Endothelial cell of umbilical vein (primary cell): ENCODE measurements at regions not wholly inside any gene's neighbourhood (a gene's known extent, or its start where the extent isn't known, plus 50 kb on each side); places are given as distances from the start of the nearest gene placed in this dataset.
A peak's percentile ranks its signal among the peaks of the same experiment; 100 is the strongest.

Experiments
- BruUV-seq: library from RNA; stranded (reverse); fragments of 400-500 nt; replicated peaks from 2 replicates; lab custom pipeline; 2021; lab: Mats Ljungman, UMichigan
- CTCF ChIA-PET: fragments of 300-600, 350-600 bp; sonication (Branson Sonifier 250); formaldehyde crosslinking; loops from one replicate; lab custom pipeline; 2021; ENCODE audit warnings: antibody characterized with exemption, inconsistent platforms; lab: Charles Lee
- POLR2A ChIA-PET: fragments of 300-600, 350-600 bp; sonication (Branson Sonifier 250); formaldehyde crosslinking; loops from one replicate; lab custom pipeline; 2021; ENCODE audit warnings: antibody characterized with exemption, inconsistent platforms; lab: Charles Lee
- DNase-seq: peaks from one replicate; pipeline ENCODE4 v3.0.0-alpha.2; 2011; ENCODE audit warnings: low read depth, low spot score
- FAIRE-seq: peaks from 2 replicates; lab custom pipeline; 2011; peaks lifted over from hg19 to GRCh38; lab: Jason Lieb, UNC
- H2AFZ ChIP-seq: 2 replicates; pipeline ENCODE4 v1.6.0; 2012; ENCODE audit warnings: low read depth, low read length, control low read depth, inconsistent platforms
- H3K27ac ChIP-seq: 2 replicates; pipeline ENCODE4 v1.5.1; 2011; ENCODE audit warnings: low read depth, mild to moderate bottlenecking, control low read depth, low read length, moderate library complexity; ENCODE audit not compliant: insufficient read depth
- H3K27me3 ChIP-seq, 2 experiments: 2 replicates each; pipeline versions ENCODE4 v1.6.0 to v1.6.1; 2011; ENCODE audit warnings: low read length in 2 of 2, mixed read lengths in 1 of 2; ENCODE audit not compliant: control insufficient read depth in 2 of 2, insufficient read depth in 2 of 2
- H3K36me3 ChIP-seq, 2 experiments: 2 replicates in 1 of 2; 3 replicates in 1 of 2; pipeline ENCODE4 v1.5.1; 2011; ENCODE audit warnings: low read length in 2 of 2, mild to moderate bottlenecking in 1 of 2, moderate library complexity in 1 of 2; ENCODE audit not compliant: control insufficient read depth in 2 of 2, insufficient read depth in 2 of 2; ENCODE audit errors: extremely low read depth in 1 of 2
- H3K4me1 ChIP-seq: 3 replicates; pipeline ENCODE4 v1.5.1; 2011; ENCODE audit warnings: mild to moderate bottlenecking, low read length; ENCODE audit not compliant: control insufficient read depth, insufficient read depth; ENCODE audit errors: extremely low read depth
- H3K4me2 ChIP-seq: 2 replicates; pipeline ENCODE4 v1.6.1; 2011; ENCODE audit warnings: low read length, control low read depth, mixed read lengths; ENCODE audit not compliant: insufficient read depth
- H3K4me3 ChIP-seq, 3 experiments: fragments of 200-600 bp in 1 of 3; sonication (generic), shearing (Covaris generic) in 1 of 3; replicated peaks in 1 of 3; 2 replicates each; pipeline ENCODE4 v1.5.1; 2011 to 2016; ENCODE audit warnings: control low read depth in 3 of 3, low read length in 3 of 3, mild to moderate bottlenecking in 2 of 3, inconsistent platforms in 1 of 3, low read depth in 1 of 3, moderate library complexity in 1 of 3; ENCODE audit not compliant: insufficient read depth in 1 of 3
- H3K79me2 ChIP-seq: 2 replicates; pipeline ENCODE4 v1.6.0; 2012; ENCODE audit warnings: low read length, inconsistent platforms; ENCODE audit not compliant: control insufficient read depth, insufficient read depth
- H3K9ac ChIP-seq: replicated peaks from 2 replicates; pipeline ENCODE3; 2011; ENCODE audit warnings: low read length, control low read depth; ENCODE audit not compliant: insufficient read depth; ENCODE audit errors: extremely low read depth
- H3K9me1 ChIP-seq: replicated peaks from 3 replicates; pipeline ENCODE4 v1.6.0; 2011; ENCODE audit warnings: mild to moderate bottlenecking, low read length; ENCODE audit not compliant: control insufficient read depth, insufficient read depth; ENCODE audit errors: extremely low read depth
- H3K9me3 ChIP-seq: replicated peaks from 2 replicates; pipeline ENCODE4 v1.5.1; 2012; ENCODE audit warnings: low read length, inconsistent platforms; ENCODE audit not compliant: control insufficient read depth, insufficient read depth
- H4K20me1 ChIP-seq: replicated peaks from 2 replicates; pipeline ENCODE3; 2011; ENCODE audit warnings: mild to moderate bottlenecking, low read length; ENCODE audit not compliant: control insufficient read depth, insufficient read depth; ENCODE audit errors: extremely low read depth
- FOS ChIP-seq: IDR thresholded peaks from 2 replicates; pipeline ENCODE4 v1.6.1; 2011; ENCODE audit warnings: mild to moderate bottlenecking, low read length, moderate library complexity, borderline replicate concordance; ENCODE audit not compliant: insufficient read depth
- GATA2 ChIP-seq: IDR thresholded peaks from 2 replicates; pipeline ENCODE4 v1.7.0; 2011; ENCODE audit warnings: low read depth, mild to moderate bottlenecking, moderate library complexity, mixed read lengths, low read length; ENCODE audit not compliant: insufficient read length, insufficient read depth
- JUN ChIP-seq: IDR thresholded peaks from 2 replicates; pipeline ENCODE4 v1.6.1; 2011; ENCODE audit warnings: borderline replicate concordance, low read depth; ENCODE audit not compliant: insufficient read length, insufficient read depth
- MYC ChIP-seq: IDR thresholded peaks from one replicate; pipeline ENCODE4 v1.6.1; 2011; ENCODE audit warnings: mild to moderate bottlenecking, low read depth, low read length
- dilution Hi-C: fragments of 300-500 bp; cut with MboI; formaldehyde crosslinking; loops from one replicate; pipeline ENCODE4 v1.15.0; 2019; ENCODE audit warnings: low sequenced_read_pairs; ENCODE audit not compliant: extremely low pct_ligation_motif_present
- intact Hi-C: fragments of 100-400 bp; cut with micrococcal nuclease; formaldehyde crosslinking; loops from one replicate; pipeline ENCODE4 v1.10.0; 2022
- TF ChIP-seq, protein P1 (sequence below): IDR thresholded peaks from 2 replicates; pipeline ENCODE4 v1.6.1; 2011; ENCODE audit not compliant: insufficient read depth, insufficient read length

DNA sequence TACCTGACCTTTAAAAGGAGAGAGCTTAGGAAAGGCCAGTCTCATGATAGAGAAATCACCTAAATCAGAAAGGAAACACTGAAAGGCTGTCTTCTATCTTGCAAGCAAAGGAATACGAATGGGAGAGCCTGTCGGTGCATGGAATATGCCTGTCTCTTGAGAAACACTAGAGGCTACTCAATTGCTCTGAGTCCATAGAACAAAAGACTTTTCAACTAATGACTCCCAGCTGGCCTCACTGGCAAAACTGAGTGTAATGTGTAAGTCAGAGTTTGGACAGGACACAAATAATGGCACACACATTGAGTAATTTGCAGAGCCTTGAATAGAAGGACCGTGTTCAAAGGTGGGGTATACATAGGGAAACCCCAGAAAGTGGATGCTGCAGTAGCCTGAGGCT is 171.0 kb upstream of the ARHGAP20 start:
- Histone ChIP-seq H2AFZ (no peak overlapping the region), H3K79me2 (no peaks in the 10 kb centered on the region), H3K36me3 (no peaks in the 10 kb centered on the region), H3K9ac (no peak overlapping the region), H3K4me2 (no peak overlapping the region), H3K4me3 (no peak overlapping the region), H3K27ac (no peak overlapping the region), H3K9me3 (no peaks in the 10 kb centered on the region), H3K27me3 (no peaks in the 10 kb centered on the region), H4K20me1 (no peaks in the 10 kb centered on the region), H3K4me1 (no peaks in the 10 kb centered on the region), H3K9me1 (no peaks in the 10 kb centered on the region)
- DNase-seq (no peak), FAIRE-seq (no peak)
- ChIA-PET CTCF (interaction anchor here (0.7 kb wide), 2 partner anchors 50 to 73 kb away, joined by 3 read pairs; no protein-coding TSS in a partner anchor), POLR2A (no interaction called here)
- intact Hi-C loops: no loop called here
- no TSS peak for BruUV-seq
- dilution Hi-C loops: no loop called here
- TF ChIP-seq FOS: no peak
- no peak for TF ChIP-seq MYC
- no peak for TF ChIP-seq JUN
- TF ChIP-seq, protein P1, sequence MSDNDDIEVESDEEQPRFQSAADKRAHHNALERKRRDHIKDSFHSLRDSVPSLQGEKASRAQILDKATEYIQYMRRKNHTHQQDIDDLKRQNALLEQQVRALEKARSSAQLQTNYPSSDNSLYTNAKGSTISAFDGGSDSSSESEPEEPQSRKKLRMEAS: no peak

DNA sequence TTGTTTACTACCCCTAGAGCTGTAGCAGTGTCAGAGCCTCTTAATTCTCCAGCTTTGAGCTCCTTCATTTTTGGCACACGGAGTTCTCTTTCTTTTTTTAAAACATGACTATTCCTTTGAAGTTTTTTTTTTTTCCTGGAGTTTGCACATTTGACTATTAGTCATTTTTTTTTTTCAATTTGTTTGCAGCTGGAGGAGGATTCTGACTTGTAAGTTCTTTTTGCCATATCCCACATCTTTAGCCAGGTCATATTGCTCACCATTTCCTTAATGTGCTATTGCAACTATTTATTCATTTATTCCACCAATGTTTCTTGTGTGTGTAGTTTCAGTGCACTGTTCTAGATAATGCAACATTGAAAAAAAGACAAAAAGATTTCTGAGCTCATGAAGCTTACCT is 166.3 kb upstream of the ARHGAP20 start:
- H3K9me3 ChIP-seq: no peaks in the 10 kb centered on the region
- no peaks in the 10 kb centered on the region for H3K4me1 ChIP-seq
- ChIA-PET POLR2A (interaction anchor here (0.7 kb wide), 1 partner anchor 477 kb away, joined by 4 read pairs; no protein-coding TSS in a partner anchor), CTCF (interaction anchor here (0.6 kb wide), 1 partner anchor 10 kb away, joined by 3 read pairs; no protein-coding TSS in a partner anchor)
- H3K36me3 ChIP-seq: no peaks in the 10 kb centered on the region
- no peak overlapping the region for H3K27ac ChIP-seq
- no peak overlapping the region for H3K4me2 ChIP-seq
- H3K27me3 ChIP-seq: peaks cover 0 to 2% of the 10 kb centered on the region in 2 experiments
- H2AFZ ChIP-seq: no peak overlapping the region
- TF ChIP-seq FOS: peak; percentile 38
- no peak for TF ChIP-seq JUN
- TF ChIP-seq GATA2: no peak
- dilution Hi-C loops (no loop called here), intact Hi-C loops (no loop called here)
- no peak overlapping the region for H3K9ac ChIP-seq
- BruUV-seq: no TSS peak
- no peaks in the 10 kb centered on the region for H3K79me2 ChIP-seq
- no peaks in the 10 kb centered on the region for H3K9me1 ChIP-seq
- peak; percentile 38 for DNase-seq
- no peak for FAIRE-seq
- no peaks in the 10 kb centered on the region for H4K20me1 ChIP-seq
- no peak overlapping the region for H3K4me3 ChIP-seq
